ENCODE measurements at regions not wholly inside any gene's neighbourhood (a gene's known extent, or its start where the extent isn't known, plus 50 kb on each side); places are given as distances from the start of the nearest gene placed in this dataset.
"Not testable (repeated sequence)": the region's sequence is repeated elsewhere in the genome, so short reads cannot be mapped to it uniquely, and the experiment has no call there.

- no peak overlapping the region for H3K27ac ChIP-seq
- TF ChIP-seq ZFX (IDR thresholded peaks at IDR 0.05; ENCODE audit: borderline replicate concordance): no peak
- TF ChIP-seq CTCF (IDR thresholded peaks at IDR 0.05): no peak
Measured at GRCh38 chr4:42284030-42284429, 113.3 kb upstream of the SHISA3 start.

- H3K27ac ChIP-seq: not testable (repeated sequence)
Measured at GRCh38 chr4:42288876-42289275, 108.4 kb upstream of the SHISA3 start.

GRCh38 chr4:42292192-42292591 is 105.1 kb upstream of the SHISA3 start:
- not testable (repeated sequence) for H3K27ac ChIP-seq

GRCh38 chr4:42293967-42294813 is 103.1 kb upstream of the SHISA3 start:
- TF ChIP-seq CTCF (IDR thresholded peaks at IDR 0.05): no peak
- no peak for TF ChIP-seq ZFX (IDR thresholded peaks at IDR 0.05; ENCODE audit: borderline replicate concordance)
- H3K27ac ChIP-seq: no peak overlapping the region

- TF ChIP-seq CTCF (IDR thresholded peaks at IDR 0.05) (no peak), ZFX (IDR thresholded peaks at IDR 0.05; ENCODE audit: borderline replicate concordance) (no peak)
Measured at GRCh38 chr4:42296196-42296595, 101.1 kb upstream of the SHISA3 start.

GRCh38 chr4:42302348-42302747 is 94.9 kb upstream of the SHISA3 start:
- H3K27ac ChIP-seq: no peak overlapping the region
- TF ChIP-seq CTCF (IDR thresholded peaks at IDR 0.05): peak; percentile 77
- no peak for TF ChIP-seq ZFX (IDR thresholded peaks at IDR 0.05; ENCODE audit: borderline replicate concordance)

More at GRCh38 chr4:42296196-42296595, 101.1 kb upstream of the SHISA3 start:
- H3K27ac ChIP-seq: no peak overlapping the region

GRCh38 chr4:42306221-42307109 is 90.8 kb upstream of the SHISA3 start:
- no peak overlapping the region for H3K27ac ChIP-seq
- no peak for TF ChIP-seq CTCF (IDR thresholded peaks at IDR 0.05)

GRCh38 chr4:42308247-42308646 is 89.0 kb upstream of the SHISA3 start:
- TF ChIP-seq ZFX (IDR thresholded peaks at IDR 0.05; ENCODE audit: borderline replicate concordance): no peak
- no peak for TF ChIP-seq CTCF (IDR thresholded peaks at IDR 0.05)

More at GRCh38 chr4:42308247-42308646, 89.0 kb upstream of the SHISA3 start:
- H3K27ac ChIP-seq: no peak overlapping the region

Measured in 22Rv1 (cell line).